Medulla oblongata (tissue), 1 donor: ENCODE measurements at regions not wholly inside any gene's neighbourhood (a gene's known extent, or its start where the extent isn't known, plus 50 kb on each side); places are given as distances from the start of the nearest gene placed in this dataset.
"Not testable (repeated sequence)": the region's sequence is repeated elsewhere in the genome, so short reads cannot be mapped to it uniquely, and the experiment has no call there.

Source experiments
- DNase-seq: peaks from one replicate; pipeline ENCODE4 v3.0.0-alpha.2; 2015; ENCODE audit errors: extremely low spot score

- DNase-seq: no peak
Measured at GRCh38 chr12:97005174-97005573, 98.1 kb downstream of the NEDD1 start.

- DNase-seq: no peak
Measured at GRCh38 chr12:97005646-97006045, 98.6 kb downstream of the NEDD1 start.

- no peak for DNase-seq
Measured at GRCh38 chr12:97006585-97006984, 99.5 kb downstream of the NEDD1 start.

GRCh38 chr12:97016163-97016562, 109.1 kb downstream of the NEDD1 start:
- DNase-seq: no peak

GRCh38 chr12:97017213-97017612, 110.2 kb downstream of the NEDD1 start:
- DNase-seq: no peak

DNA sequence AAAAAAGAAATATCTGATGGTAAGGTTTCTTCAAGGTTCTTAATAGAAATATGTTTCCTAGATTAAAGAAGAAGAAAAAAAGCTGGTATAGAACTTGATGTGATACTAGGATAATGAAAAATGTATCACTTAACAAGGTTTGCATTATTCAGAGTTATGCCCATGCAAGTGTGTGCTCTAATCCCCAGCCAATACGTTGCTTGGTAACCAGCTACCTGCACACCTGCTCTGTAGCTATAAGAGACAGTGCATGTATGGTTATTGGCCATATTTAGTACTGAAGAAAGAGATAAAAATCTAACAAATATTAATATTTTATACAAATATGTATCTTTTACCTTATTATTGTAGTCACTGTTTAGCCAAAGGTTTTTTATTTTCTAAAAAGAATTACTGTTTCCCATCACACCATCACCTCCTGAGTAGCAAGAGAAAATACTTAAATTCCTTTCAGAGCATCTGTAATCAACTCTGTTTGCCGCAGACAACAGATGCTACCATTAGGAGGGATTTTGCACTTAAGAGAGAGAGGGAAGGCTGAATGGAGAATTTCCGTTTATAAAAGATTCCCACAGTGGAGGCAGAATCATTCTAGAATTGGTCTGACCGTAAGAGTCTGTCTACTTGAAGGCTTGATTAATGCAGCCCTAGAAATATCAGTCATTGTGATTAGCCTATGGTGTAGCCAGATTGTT, 115.6 kb downstream of the NEDD1 start:
- DNase-seq: no peak

DNA sequence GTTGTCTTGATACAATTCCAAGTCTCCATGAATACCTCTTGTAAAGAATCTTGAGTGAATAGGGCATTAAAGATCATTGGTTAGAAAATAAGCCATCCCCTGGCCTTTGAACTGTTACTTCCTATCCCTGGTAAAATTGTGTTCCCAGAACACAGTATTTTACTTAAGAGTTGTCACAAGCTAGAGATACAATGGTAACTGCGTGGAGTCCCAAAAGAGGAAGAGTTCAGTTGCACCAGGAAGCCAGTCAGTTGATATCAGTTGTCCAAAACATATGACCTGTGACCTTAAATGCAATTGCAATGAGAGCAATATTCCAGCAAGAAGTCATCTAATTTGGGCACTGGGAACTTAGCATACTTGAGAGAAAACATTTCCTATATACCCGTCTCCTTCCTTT, 117.3 kb downstream of the NEDD1 start:
- DNase-seq: no peak

- DNase-seq: no peak
Measured at GRCh38 chr12:97026901-97027300, 119.8 kb downstream of the NEDD1 start.

DNA sequence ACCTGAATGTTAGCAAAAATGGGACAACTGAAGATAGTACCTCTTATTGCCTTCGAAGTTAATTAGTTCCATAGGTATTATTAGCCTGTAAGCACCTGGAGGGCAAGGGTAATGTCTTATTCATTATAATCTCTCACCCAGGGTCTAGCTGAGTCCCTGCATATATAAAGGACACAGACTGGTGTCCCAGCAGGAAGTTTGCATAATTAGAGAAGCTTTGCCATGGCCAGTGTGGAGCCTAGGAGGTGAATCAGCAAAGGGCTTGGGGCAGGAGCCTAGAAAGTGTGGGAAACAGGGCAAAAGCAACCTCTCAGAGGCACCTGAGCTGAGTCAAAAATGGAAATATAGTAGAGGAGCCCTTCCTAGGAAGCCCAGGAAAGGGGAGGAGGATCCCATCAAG, 120.4 kb downstream of the NEDD1 start:
- no peak for DNase-seq

DNA sequence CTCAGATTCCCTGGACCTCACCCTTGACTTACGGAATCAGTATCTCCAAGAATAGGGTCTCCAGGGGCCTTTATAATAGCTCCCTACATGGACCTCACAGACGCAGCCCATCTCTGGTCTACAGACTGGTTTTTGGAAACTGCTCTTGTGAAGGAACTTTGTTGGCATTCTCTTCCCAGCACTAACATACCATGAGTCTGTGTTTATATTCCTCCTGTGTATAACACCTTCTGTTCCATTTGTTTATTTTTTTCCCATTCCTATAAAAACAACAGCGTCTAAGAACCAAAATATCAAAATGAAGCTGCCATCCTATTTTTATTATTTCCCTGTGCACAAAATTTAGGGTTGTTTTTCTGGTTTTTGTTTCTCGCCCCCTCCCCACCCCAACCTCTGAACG, 131.1 kb downstream of the NEDD1 start:
- no peak for DNase-seq

GRCh38 chr12:97038834-97039233, 131.8 kb downstream of the NEDD1 start:
- DNase-seq: no peak

DNA sequence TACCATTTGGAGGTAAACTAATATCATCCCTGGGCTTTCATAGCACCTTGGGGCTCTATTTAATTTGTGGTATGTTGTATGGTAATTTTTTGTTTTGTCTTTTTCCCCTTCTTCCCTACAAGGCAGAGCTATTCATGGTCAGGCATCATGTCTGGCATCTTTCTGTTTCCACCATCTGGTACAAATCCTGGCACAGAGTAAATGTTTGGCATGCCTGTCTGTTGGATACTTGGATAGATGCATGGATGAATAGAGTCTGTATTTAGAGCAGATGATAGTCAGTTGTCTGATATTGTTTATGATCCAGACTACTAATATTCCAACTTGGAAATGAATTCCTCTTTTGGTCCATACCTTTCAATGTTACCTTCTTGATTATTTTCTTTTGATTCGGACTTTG, 139.8 kb downstream of the NEDD1 start:
- peak; percentile 7 for DNase-seq

- no peak for DNase-seq
Measured at GRCh38 chr12:97047361-97047760, 140.3 kb downstream of the NEDD1 start.

DNA sequence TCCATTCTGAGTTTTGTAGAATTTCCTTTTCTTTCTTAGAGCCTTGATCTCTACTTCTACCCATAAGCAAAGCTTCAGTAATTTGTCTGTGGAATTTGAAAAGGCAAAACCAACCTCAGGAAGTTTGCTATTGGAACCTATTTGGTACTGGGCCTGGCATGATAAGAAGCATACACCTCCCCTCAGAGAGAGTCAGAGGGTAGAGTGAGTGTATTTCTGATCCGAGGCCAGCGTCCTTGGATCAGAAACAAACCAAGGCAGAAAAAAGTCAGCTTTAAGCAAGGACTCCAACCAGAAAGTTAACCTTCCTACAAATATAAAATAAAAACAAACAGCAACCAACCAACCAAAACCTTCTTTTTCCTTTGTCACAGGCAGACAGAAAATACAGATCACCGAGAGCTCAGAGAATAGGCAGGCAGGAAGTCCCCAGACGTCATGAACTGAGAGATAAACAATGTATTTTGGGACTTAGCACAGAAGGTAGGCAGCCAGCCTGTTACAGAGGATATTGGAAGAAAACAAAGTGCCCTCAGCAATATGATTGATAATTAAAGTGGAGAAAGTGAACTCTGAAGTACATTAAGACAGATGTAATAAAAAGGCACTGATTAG, 141.5 kb downstream of the NEDD1 start:
- DNase-seq: no peak

GRCh38 chr12:97050509-97050908, 143.5 kb downstream of the NEDD1 start:
- no peak for DNase-seq

- no peak for DNase-seq
Measured at GRCh38 chr12:97051341-97051740, 144.3 kb downstream of the NEDD1 start.

GRCh38 chr12:97061171-97061570, 154.1 kb downstream of the NEDD1 start:
- DNase-seq: no peak

GRCh38 chr12:97063292-97063935, 156.4 kb downstream of the NEDD1 start:
- DNase-seq: no peak

GRCh38 chr12:97075161-97075933, 168.3 kb downstream of the NEDD1 start:
- DNase-seq: peak; percentile 4

- no peak for DNase-seq
Measured at GRCh38 chr12:97075934-97076630, 169.0 kb downstream of the NEDD1 start.

DNA sequence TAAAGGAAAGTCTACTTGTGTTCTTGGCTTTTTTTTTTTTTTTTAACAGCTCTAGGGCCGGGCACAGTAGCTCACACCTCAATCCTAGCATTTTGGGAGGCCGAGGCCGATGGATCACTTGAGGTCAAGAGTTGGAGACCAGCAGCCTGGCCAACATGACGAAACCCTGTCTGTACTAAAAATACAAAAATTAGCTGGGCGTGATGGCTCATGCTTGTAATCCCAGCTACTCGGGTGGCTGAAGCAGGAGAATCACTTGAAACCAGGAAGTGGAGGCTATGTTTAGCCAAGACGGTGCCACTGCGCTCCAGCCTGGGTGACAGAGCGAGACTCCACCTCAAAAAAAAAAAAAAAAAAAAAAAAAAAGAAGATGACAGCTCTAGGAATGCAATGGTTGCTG, 169.9 kb downstream of the NEDD1 start:
- not testable (repeated sequence) for DNase-seq

DNA sequence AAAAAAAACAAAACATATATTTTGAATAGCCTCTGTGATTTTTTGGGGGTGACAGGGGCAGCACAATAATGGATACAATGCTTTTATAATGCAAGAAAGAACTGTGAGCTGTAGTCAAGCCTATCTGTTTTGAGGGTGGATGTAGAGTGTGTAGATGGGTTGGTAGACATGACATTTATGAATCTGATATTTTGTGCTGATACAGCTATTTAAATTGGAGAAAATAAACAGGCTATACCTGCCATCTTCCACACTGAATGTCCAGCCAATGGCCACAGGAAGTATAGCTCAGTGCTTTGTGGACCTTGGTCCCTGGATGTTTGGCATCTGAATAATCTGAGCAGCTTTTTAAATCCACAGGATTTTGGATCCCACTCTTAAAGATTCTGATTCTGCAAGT, 175.0 kb downstream of the NEDD1 start:
- no peak for DNase-seq
